ENCODE measurements at regions not wholly inside any gene's neighbourhood (a gene's known extent, or its start where the extent isn't known, plus 50 kb on each side); places are given as distances from the start of the nearest gene placed in this dataset.

- Mint-ChIP-seq H3K4me3 (no peak overlapping the region), H3K27me3 (no peaks in the 10 kb centered on the region), H3K4me1 (no peaks in the 10 kb centered on the region), H3K9me3 (peaks cover 0 to 14% (median 3%) of the 10 kb centered on the region in 7 donors), H3K27ac (no peak overlapping the region), H3K36me3 (no peaks in the 10 kb centered on the region)
- Histone ChIP-seq H3K4me1 (ENCODE audit: control insufficient read depth, insufficient read depth, low read length, poor library complexity, severe bottlenecking) (no peaks in the 10 kb centered on the region), H3K27me3 (ENCODE audit: control insufficient read depth, insufficient read depth, low read length) (no peaks in the 10 kb centered on the region), H3K27ac (ENCODE audit: insufficient read depth, low read length, poor library complexity, severe bottlenecking) (no peak overlapping the region), H3K9me3 (ENCODE audit: control insufficient read depth in 2 of 2, low read length in 2 of 2) (peaks cover 0 to 11% of the 10 kb centered on the region in 2 experiments), H3K36me3 (ENCODE audit: control insufficient read depth, insufficient read depth, low read length) (no peaks in the 10 kb centered on the region), H3K4me3 (ENCODE audit: low read depth, low read length) (no peak overlapping the region)
- ATAC-seq (ENCODE audit: low read depth in 2 of 2) (no peak), DNase-seq (no peak)
These were observed 171.4 kb upstream of the TSHZ3 start for GRCh38 chr19:31520633-31521032.

- Histone ChIP-seq H3K4me1 (ENCODE audit: control insufficient read depth, insufficient read depth, low read length, poor library complexity, severe bottlenecking) (no peaks in the 10 kb centered on the region), H3K27ac (ENCODE audit: insufficient read depth, low read length, poor library complexity, severe bottlenecking) (no peak overlapping the region), H3K4me3 (ENCODE audit: low read depth, low read length) (no peak overlapping the region), H3K27me3 (ENCODE audit: control insufficient read depth, insufficient read depth, low read length) (no peaks in the 10 kb centered on the region), H3K36me3 (ENCODE audit: control insufficient read depth, insufficient read depth, low read length) (no peaks in the 10 kb centered on the region), H3K9me3 (ENCODE audit: control insufficient read depth in 2 of 2, low read length in 2 of 2) (peaks cover 5 to 18% of the 10 kb centered on the region in 2 experiments)
- peaks cover 0 to 23% (median 5%) of the 10 kb centered on the region in 7 donors for H3K9me3 Mint-ChIP-seq
- H3K36me3 Mint-ChIP-seq: no peaks in the 10 kb centered on the region
- ATAC-seq (ENCODE audit: low read depth in 2 of 2) (no peak), DNase-seq (no peak)
- no peak overlapping the region for H3K27ac Mint-ChIP-seq
- H3K4me3 Mint-ChIP-seq: no peak overlapping the region
- no peaks in the 10 kb centered on the region for H3K27me3 Mint-ChIP-seq
- no peaks in the 10 kb centered on the region for H3K4me1 Mint-ChIP-seq
These were observed 176.4 kb upstream of the TSHZ3 start for GRCh38 chr19:31525610-31526147.

GRCh38 chr19:31527443-31527842 lies 178.2 kb upstream of the TSHZ3 start:
- Histone ChIP-seq H3K36me3 (ENCODE audit: control insufficient read depth, insufficient read depth, low read length) (no peaks in the 10 kb centered on the region), H3K9me3 (ENCODE audit: control insufficient read depth in 2 of 2, low read length in 2 of 2) (peaks cover 5 to 16% of the 10 kb centered on the region in 2 experiments), H3K27me3 (ENCODE audit: control insufficient read depth, insufficient read depth, low read length) (no peaks in the 10 kb centered on the region), H3K4me1 (ENCODE audit: control insufficient read depth, insufficient read depth, low read length, poor library complexity, severe bottlenecking) (no peaks in the 10 kb centered on the region), H3K4me3 (ENCODE audit: low read depth, low read length) (no peak overlapping the region), H3K27ac (ENCODE audit: insufficient read depth, low read length, poor library complexity, severe bottlenecking) (no peak overlapping the region)
- Mint-ChIP-seq H3K4me3 (no peak overlapping the region), H3K27me3 (no peaks in the 10 kb centered on the region), H3K36me3 (no peaks in the 10 kb centered on the region), H3K27ac (no peak overlapping the region), H3K9me3 (peaks cover 0 to 23% (median 5%) of the 10 kb centered on the region in 7 donors), H3K4me1 (no peaks in the 10 kb centered on the region)
- ATAC-seq (ENCODE audit: low read depth in 2 of 2): no peak
- no peak for DNase-seq

- DNase-seq (no peak), ATAC-seq (ENCODE audit: low read depth in 2 of 2) (no peak)
- no peak overlapping the region for H3K27ac Mint-ChIP-seq
- H3K36me3 Mint-ChIP-seq: no peaks in the 10 kb centered on the region
- no peaks in the 10 kb centered on the region for H3K27me3 Mint-ChIP-seq
- H3K9me3 Mint-ChIP-seq: peaks cover 0 to 23% (median 5%) of the 10 kb centered on the region in 7 donors
- no peak overlapping the region for H3K27ac ChIP-seq (ENCODE audit: insufficient read depth, low read length, poor library complexity, severe bottlenecking)
- no peaks in the 10 kb centered on the region for H3K27me3 ChIP-seq (ENCODE audit: control insufficient read depth, insufficient read depth, low read length)
- H3K4me1 ChIP-seq (ENCODE audit: control insufficient read depth, insufficient read depth, low read length, poor library complexity, severe bottlenecking): no peaks in the 10 kb centered on the region
- no peaks in the 10 kb centered on the region for H3K36me3 ChIP-seq (ENCODE audit: control insufficient read depth, insufficient read depth, low read length)
- no peak overlapping the region for H3K4me3 ChIP-seq (ENCODE audit: low read depth, low read length)
- H3K4me3 Mint-ChIP-seq: no peak overlapping the region
- no peaks in the 10 kb centered on the region for H3K4me1 Mint-ChIP-seq
- peaks cover 5 to 16% of the 10 kb centered on the region in 2 experiments for H3K9me3 ChIP-seq (ENCODE audit: control insufficient read depth in 2 of 2, low read length in 2 of 2)
These were observed 179.0 kb upstream of the TSHZ3 start for GRCh38 chr19:31528261-31528660.

DNA sequence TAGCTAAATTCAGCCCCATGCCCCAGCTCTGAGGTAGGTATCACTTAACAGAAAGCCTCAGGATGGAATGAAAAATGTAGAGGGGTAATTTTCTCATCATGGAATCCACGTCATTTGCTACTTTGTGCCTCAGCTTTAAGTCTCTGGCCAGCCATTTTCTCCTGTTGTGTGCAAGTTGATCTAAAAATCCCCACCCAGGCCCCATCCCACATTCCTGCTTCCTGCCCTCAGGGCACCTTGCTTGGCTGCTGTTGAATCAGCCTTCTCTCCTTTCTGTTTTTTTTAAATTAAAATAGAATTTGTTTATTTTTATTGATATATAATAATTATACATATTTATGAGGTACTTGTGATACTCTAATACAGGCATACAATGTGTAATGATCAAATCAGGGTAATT lies 179.9 kb upstream of the TSHZ3 start:
- Mint-ChIP-seq H3K4me1 (no peaks in the 10 kb centered on the region), H3K36me3 (no peaks in the 10 kb centered on the region), H3K4me3 (no peak overlapping the region), H3K27me3 (no peaks in the 10 kb centered on the region), H3K27ac (no peak overlapping the region), H3K9me3 (peaks cover 0 to 23% (median 5%) of the 10 kb centered on the region in 7 donors)
- no peak overlapping the region for H3K4me3 ChIP-seq (ENCODE audit: low read depth, low read length)
- no peaks in the 10 kb centered on the region for H3K27me3 ChIP-seq (ENCODE audit: control insufficient read depth, insufficient read depth, low read length)
- H3K27ac ChIP-seq (ENCODE audit: insufficient read depth, low read length, poor library complexity, severe bottlenecking): no peak overlapping the region
- DNase-seq: no peak
- no peaks in the 10 kb centered on the region for H3K36me3 ChIP-seq (ENCODE audit: control insufficient read depth, insufficient read depth, low read length)
- H3K9me3 ChIP-seq (ENCODE audit: control insufficient read depth in 2 of 2, low read length in 2 of 2): peaks cover 5 to 16% of the 10 kb centered on the region in 2 experiments
- H3K4me1 ChIP-seq (ENCODE audit: control insufficient read depth, insufficient read depth, low read length, poor library complexity, severe bottlenecking): no peaks in the 10 kb centered on the region
- no peak for ATAC-seq (ENCODE audit: low read depth in 2 of 2)

GRCh38 chr19:31530781-31531180 lies 181.5 kb upstream of the TSHZ3 start:
- H3K36me3 ChIP-seq (ENCODE audit: control insufficient read depth, insufficient read depth, low read length): no peaks in the 10 kb centered on the region
- no peaks in the 10 kb centered on the region for H3K27me3 Mint-ChIP-seq
- H3K4me3 ChIP-seq (ENCODE audit: low read depth, low read length): no peak overlapping the region
- H3K9me3 ChIP-seq (ENCODE audit: control insufficient read depth in 2 of 2, low read length in 2 of 2): peaks cover 5 to 6% of the 10 kb centered on the region in 2 experiments
- H3K27ac ChIP-seq (ENCODE audit: insufficient read depth, low read length, poor library complexity, severe bottlenecking): no peak overlapping the region
- no peaks in the 10 kb centered on the region for H3K36me3 Mint-ChIP-seq
- DNase-seq: no peak
- no peak overlapping the region for H3K27ac Mint-ChIP-seq
- H3K27me3 ChIP-seq (ENCODE audit: control insufficient read depth, insufficient read depth, low read length): no peaks in the 10 kb centered on the region
- H3K9me3 Mint-ChIP-seq: peaks cover 0 to 16% (median 4%) of the 10 kb centered on the region in 7 donors
- no peaks in the 10 kb centered on the region for H3K4me1 Mint-ChIP-seq
- no peak overlapping the region for H3K4me3 Mint-ChIP-seq
- ATAC-seq (ENCODE audit: low read depth in 2 of 2): no peak
- no peaks in the 10 kb centered on the region for H3K4me1 ChIP-seq (ENCODE audit: control insufficient read depth, insufficient read depth, low read length, poor library complexity, severe bottlenecking)

GRCh38 chr19:31531326-31531725 lies 182.1 kb upstream of the TSHZ3 start:
- Histone ChIP-seq H3K27me3 (ENCODE audit: control insufficient read depth, insufficient read depth, low read length) (no peaks in the 10 kb centered on the region), H3K27ac (ENCODE audit: insufficient read depth, low read length, poor library complexity, severe bottlenecking) (no peak overlapping the region), H3K4me3 (ENCODE audit: low read depth, low read length) (no peak overlapping the region), H3K4me1 (ENCODE audit: control insufficient read depth, insufficient read depth, low read length, poor library complexity, severe bottlenecking) (no peaks in the 10 kb centered on the region), H3K9me3 (ENCODE audit: control insufficient read depth in 2 of 2, low read length in 2 of 2) (peaks cover under 1 to 2% of the 10 kb centered on the region in 2 experiments), H3K36me3 (ENCODE audit: control insufficient read depth, insufficient read depth, low read length) (no peaks in the 10 kb centered on the region)
- DNase-seq: no peak
- Mint-ChIP-seq H3K4me3 (no peak overlapping the region), H3K27ac (no peak overlapping the region), H3K4me1 (no peaks in the 10 kb centered on the region), H3K36me3 (no peaks in the 10 kb centered on the region), H3K27me3 (no peaks in the 10 kb centered on the region), H3K9me3 (peaks cover 0 to 13% (median 4%) of the 10 kb centered on the region in 7 donors)
- ATAC-seq (ENCODE audit: low read depth in 2 of 2): no peak

DNA sequence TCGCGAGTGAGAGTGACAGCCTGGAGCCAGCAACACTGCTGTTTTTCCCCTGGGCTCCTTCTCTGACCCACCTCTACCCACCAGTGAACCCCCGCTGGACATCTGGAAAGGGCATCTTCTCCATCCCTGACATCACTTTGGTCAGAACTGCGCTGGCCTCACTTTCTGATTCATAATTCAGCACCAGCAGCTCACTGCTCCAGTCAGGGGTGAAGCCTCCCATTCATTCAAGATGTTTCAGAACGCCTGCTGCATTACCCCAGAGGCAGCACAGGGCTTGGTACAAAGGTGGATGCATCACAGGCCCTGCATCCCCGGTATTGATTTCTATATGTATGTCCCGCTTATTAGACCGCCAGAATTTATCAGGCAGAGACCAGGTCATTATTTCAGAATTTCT lies 182.8 kb upstream of the TSHZ3 start:
- H3K4me1 Mint-ChIP-seq: no peaks in the 10 kb centered on the region
- Histone ChIP-seq H3K27ac (ENCODE audit: insufficient read depth, low read length, poor library complexity, severe bottlenecking) (no peak overlapping the region), H3K27me3 (ENCODE audit: control insufficient read depth, insufficient read depth, low read length) (no peaks in the 10 kb centered on the region), H3K36me3 (ENCODE audit: control insufficient read depth, insufficient read depth, low read length) (no peaks in the 10 kb centered on the region), H3K4me3 (ENCODE audit: low read depth, low read length) (no peak overlapping the region), H3K9me3 (ENCODE audit: control insufficient read depth in 2 of 2, low read length in 2 of 2) (no peaks in the 10 kb centered on the region), H3K4me1 (ENCODE audit: control insufficient read depth, insufficient read depth, low read length, poor library complexity, severe bottlenecking) (no peaks in the 10 kb centered on the region)
- peaks cover 0 to 13% (median 3%) of the 10 kb centered on the region in 7 donors for H3K9me3 Mint-ChIP-seq
- H3K4me3 Mint-ChIP-seq: no peak overlapping the region
- H3K27ac Mint-ChIP-seq: no peak overlapping the region
- ATAC-seq (ENCODE audit: low read depth in 2 of 2) (no peak), DNase-seq (no peak)
- H3K27me3 Mint-ChIP-seq: no peaks in the 10 kb centered on the region
- no peaks in the 10 kb centered on the region for H3K36me3 Mint-ChIP-seq

Measured in CD4-positive, CD25-positive, alpha-beta regulatory T cell (primary cell).